Medulla oblongata (tissue), 1 donor: ENCODE measurements at regions not wholly inside any gene's neighbourhood (a gene's known extent, or its start where the extent isn't known, plus 50 kb on each side); places are given as distances from the start of the nearest gene placed in this dataset.
A peak's percentile ranks its signal among the peaks of the same experiment; 100 is the strongest.
"Not testable (repeated sequence)": the region's sequence is repeated elsewhere in the genome, so short reads cannot be mapped to it uniquely, and the experiment has no call there.

Experiments used
- DNase-seq: peaks from one replicate; pipeline ENCODE4 v3.0.0-alpha.2; 2015; ENCODE audit errors: extremely low spot score

GRCh38 chr1:96178053-96178452 is 543.5 kb upstream of the PTBP2 start:
- DNase-seq, result no peak

GRCh38 chr1:96183485-96183884 is 538.1 kb upstream of the PTBP2 start:
- no peak for DNase-seq

GRCh38 chr1:96183928-96184327 is 537.7 kb upstream of the PTBP2 start:
- DNase-seq, result no peak

- no peak for DNase-seq
These were observed 536.4 kb upstream of the PTBP2 start for GRCh38 chr1:96185181-96185580.

GRCh38 chr1:96187020-96187419 is 534.6 kb upstream of the PTBP2 start:
- DNase-seq, result no peak

GRCh38 chr1:96191165-96191564 is 530.4 kb upstream of the PTBP2 start:
- no peak for DNase-seq

- DNase-seq, result no peak
These were observed 515.1 kb upstream of the PTBP2 start for GRCh38 chr1:96206451-96206850.

GRCh38 chr1:96207936-96208335 is 513.6 kb upstream of the PTBP2 start:
- DNase-seq, result no peak

GRCh38 chr1:96208428-96208827 is 513.2 kb upstream of the PTBP2 start:
- DNase-seq, result no peak

- no peak for DNase-seq
These were observed 511.5 kb upstream of the PTBP2 start for GRCh38 chr1:96210054-96210453.

- DNase-seq, result no peak
These were observed 510.4 kb upstream of the PTBP2 start for GRCh38 chr1:96211202-96211601.

- DNase-seq, result no peak
These were observed 506.6 kb upstream of the PTBP2 start for GRCh38 chr1:96214982-96215381.

GRCh38 chr1:96220651-96221050 is 500.9 kb upstream of the PTBP2 start:
- no peak for DNase-seq

GRCh38 chr1:96222701-96223100 is 498.9 kb upstream of the PTBP2 start:
- no peak for DNase-seq

- DNase-seq, result not testable (repeated sequence)
These were observed 497.4 kb upstream of the PTBP2 start for GRCh38 chr1:96224229-96224628.

- DNase-seq, result no peak
These were observed 488.2 kb upstream of the PTBP2 start for GRCh38 chr1:96233422-96233821.

GRCh38 chr1:96234299-96234698 is 487.3 kb upstream of the PTBP2 start:
- DNase-seq, result no peak

GRCh38 chr1:96236156-96236739 is 485.3 kb upstream of the PTBP2 start:
- peak; percentile 85 for DNase-seq

GRCh38 chr1:96238426-96238825 is 483.2 kb upstream of the PTBP2 start:
- no peak for DNase-seq

- no peak for DNase-seq
These were observed 481.1 kb upstream of the PTBP2 start for GRCh38 chr1:96240438-96240837.

- no peak for DNase-seq
These were observed 468.1 kb upstream of the PTBP2 start for GRCh38 chr1:96253246-96254035.

- no peak for DNase-seq
These were observed 465.3 kb upstream of the PTBP2 start for GRCh38 chr1:96256130-96256790.

- no peak for DNase-seq
These were observed 462.2 kb upstream of the PTBP2 start for GRCh38 chr1:96259399-96259798.
